ENCODE measurements at regions not wholly inside any gene's neighbourhood (a gene's known extent, or its start where the extent isn't known, plus 50 kb on each side); places are given as distances from the start of the nearest gene placed in this dataset.

- Histone ChIP-seq H3K9me3 (ENCODE audit: low read length) (no peaks in the 10 kb centered on the region), H3K4me3 (ENCODE audit: low read depth in 1 of 2, low read length in 2 of 2) (no peak overlapping the region), H3K36me3 (ENCODE audit: insufficient read depth, low read length) (no peaks in the 10 kb centered on the region), H3K4me1 (ENCODE audit: insufficient read depth, low read length) (no peaks in the 10 kb centered on the region), H3K27me3 (ENCODE audit: control insufficient read depth in 1 of 2, insufficient read depth in 2 of 2, low read length in 2 of 2) (no peaks in the 10 kb centered on the region), H3K27ac (ENCODE audit: low read depth, low read length) (no peak overlapping the region), H3K9ac (ENCODE audit: low read length) (no peak overlapping the region)
Observed at GRCh38 chr6:8579372-8579771, 144.0 kb upstream of the SLC35B3 start.

DNA sequence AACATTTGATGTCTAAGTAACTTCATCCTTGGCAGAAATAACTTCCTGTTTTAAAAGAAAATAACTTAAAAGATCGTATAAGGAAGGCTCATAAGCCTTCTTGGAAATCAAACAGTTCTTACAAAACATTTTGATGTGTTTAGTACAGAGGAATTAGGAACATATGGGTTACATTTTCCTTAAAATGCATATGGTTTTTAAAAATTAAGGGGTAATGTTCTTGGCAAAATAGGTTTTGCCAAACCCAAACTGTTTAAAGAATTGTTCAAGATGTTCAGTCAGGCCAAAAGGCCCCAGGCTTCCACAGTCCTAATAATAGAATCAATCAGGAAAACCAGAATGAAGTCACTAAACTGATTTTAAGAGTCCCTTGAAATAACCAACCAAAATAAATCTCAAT lies 142.7 kb upstream of the SLC35B3 start:
- Histone ChIP-seq H3K27ac (ENCODE audit: low read depth, low read length) (no peak overlapping the region), H3K4me3 (ENCODE audit: low read depth in 1 of 2, low read length in 2 of 2) (no peak overlapping the region), H3K9ac (ENCODE audit: low read length) (no peak overlapping the region), H3K27me3 (ENCODE audit: control insufficient read depth in 1 of 2, insufficient read depth in 2 of 2, low read length in 2 of 2) (no peaks in the 10 kb centered on the region), H3K36me3 (ENCODE audit: insufficient read depth, low read length) (no peaks in the 10 kb centered on the region), H3K9me3 (ENCODE audit: low read length) (no peaks in the 10 kb centered on the region), H3K4me1 (ENCODE audit: insufficient read depth, low read length) (no peaks in the 10 kb centered on the region)

DNA sequence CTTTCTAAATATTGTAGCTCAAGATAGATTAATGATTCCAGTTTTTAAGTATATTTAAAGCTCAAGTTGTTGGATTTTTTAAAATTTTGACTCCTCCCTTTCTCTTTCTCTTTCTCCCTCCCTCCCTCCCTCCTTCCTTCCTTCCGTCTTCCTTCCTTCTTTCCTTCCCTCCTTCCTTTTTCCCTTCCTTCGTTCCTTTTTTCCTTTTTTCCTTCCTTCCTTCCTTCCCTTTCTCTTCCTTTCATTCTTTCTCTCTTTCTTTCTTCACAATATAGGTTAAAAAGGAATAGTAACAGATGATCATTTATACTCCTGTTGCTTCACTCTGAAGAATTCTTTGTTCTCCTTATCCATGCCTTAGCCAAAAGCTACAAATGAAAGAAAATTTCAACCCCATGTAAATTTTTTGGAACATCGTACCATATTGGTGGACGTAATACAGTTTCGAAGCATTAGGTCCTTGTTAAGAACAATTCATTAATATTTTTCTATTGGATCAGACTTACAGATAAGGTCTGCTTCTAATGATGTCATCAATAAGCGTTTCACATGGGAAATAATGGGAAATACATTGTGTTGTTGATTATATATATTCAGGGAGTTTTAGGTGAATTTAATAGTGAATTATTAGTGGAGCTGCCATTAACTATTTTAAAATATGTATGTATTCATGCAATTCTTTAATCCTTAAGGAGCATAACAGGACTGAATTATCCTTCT lies 139.6 kb upstream of the SLC35B3 start:
- no peak overlapping the region for H3K4me3 ChIP-seq (ENCODE audit: low read depth in 1 of 2, low read length in 2 of 2)
- no peaks in the 10 kb centered on the region for H3K27me3 ChIP-seq (ENCODE audit: control insufficient read depth in 1 of 2, insufficient read depth in 2 of 2, low read length in 2 of 2)
- no peaks in the 10 kb centered on the region for H3K4me1 ChIP-seq (ENCODE audit: insufficient read depth, low read length)
- no peaks in the 10 kb centered on the region for H3K9me3 ChIP-seq (ENCODE audit: low read length)
- no peak overlapping the region for H3K27ac ChIP-seq (ENCODE audit: low read depth, low read length)
- H3K9ac ChIP-seq (ENCODE audit: low read length), result no peak overlapping the region
- H3K36me3 ChIP-seq (ENCODE audit: insufficient read depth, low read length), result no peaks in the 10 kb centered on the region

DNA sequence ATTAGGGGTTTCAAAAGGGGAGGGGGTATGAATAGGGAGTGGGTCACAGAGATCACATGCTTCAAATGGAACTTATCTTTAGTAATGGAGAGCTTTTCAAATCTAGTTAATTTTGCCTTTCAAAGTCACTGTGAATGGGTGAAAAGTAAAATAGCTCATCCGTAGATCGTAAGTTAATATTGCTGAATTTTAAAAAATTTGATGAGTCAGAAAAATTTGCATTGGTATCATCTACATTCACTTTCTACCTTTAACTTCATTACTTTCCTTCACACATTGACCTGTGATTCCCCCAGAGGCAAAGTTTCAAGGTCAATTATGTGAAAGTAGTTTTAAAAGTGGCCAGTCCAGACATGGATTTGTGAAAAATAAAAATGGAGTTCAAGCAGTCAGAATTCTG lies 139.0 kb upstream of the SLC35B3 start:
- no peak overlapping the region for H3K4me3 ChIP-seq (ENCODE audit: low read depth in 1 of 2, low read length in 2 of 2)
- no peak overlapping the region for H3K9ac ChIP-seq (ENCODE audit: low read length)
- H3K36me3 ChIP-seq (ENCODE audit: insufficient read depth, low read length), result no peaks in the 10 kb centered on the region

DNA sequence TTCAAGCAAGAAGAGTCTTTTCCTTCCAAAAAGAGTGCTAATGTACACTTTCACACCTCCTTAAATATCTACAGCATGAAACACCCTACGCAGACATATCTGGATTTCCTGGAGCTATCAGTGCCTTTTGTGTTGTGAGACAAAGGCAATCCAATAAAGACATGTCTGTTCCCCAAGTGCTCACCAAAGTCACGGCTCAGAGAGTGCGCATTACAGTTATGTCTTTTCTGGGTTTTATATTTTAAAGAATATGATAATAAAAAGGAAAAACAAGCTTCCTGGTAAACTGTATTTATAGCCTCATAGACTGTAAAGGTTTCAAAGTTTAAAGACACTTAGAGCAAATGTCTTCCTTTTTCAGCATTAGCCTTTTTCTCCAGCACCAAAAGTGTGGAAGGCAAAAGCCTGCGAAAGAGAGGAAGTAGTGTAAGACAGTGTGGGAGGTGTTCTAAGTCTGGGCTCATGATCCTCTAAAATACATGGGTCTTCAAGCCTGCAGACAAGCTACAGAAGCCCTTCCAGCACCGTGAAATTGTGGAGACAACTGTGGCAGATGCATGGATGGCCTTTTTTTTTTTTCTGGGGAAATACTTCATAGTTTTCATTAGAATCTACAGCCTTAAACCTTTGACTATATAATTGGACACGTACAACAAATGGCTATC lies 135.0 kb upstream of the SLC35B3 start:
- Histone ChIP-seq H3K27me3 (ENCODE audit: control insufficient read depth in 1 of 2, insufficient read depth in 2 of 2, low read length in 2 of 2) (no peaks in the 10 kb centered on the region), H3K9me3 (ENCODE audit: low read length) (no peaks in the 10 kb centered on the region)

More for the DNA sequence above, 139.0 kb upstream of the SLC35B3 start:
- Histone ChIP-seq H3K4me1 (ENCODE audit: insufficient read depth, low read length) (no peaks in the 10 kb centered on the region), H3K27me3 (ENCODE audit: control insufficient read depth in 1 of 2, insufficient read depth in 2 of 2, low read length in 2 of 2) (no peaks in the 10 kb centered on the region), H3K9me3 (ENCODE audit: low read length) (no peaks in the 10 kb centered on the region), H3K27ac (ENCODE audit: low read depth, low read length) (no peak overlapping the region)

GRCh38 chr6:8562125-8562524 lies 126.8 kb upstream of the SLC35B3 start:
- Histone ChIP-seq H3K4me3 (ENCODE audit: low read depth in 1 of 2, low read length in 2 of 2) (no peak overlapping the region), H3K4me1 (ENCODE audit: insufficient read depth, low read length) (no peaks in the 10 kb centered on the region)

More for the DNA sequence above, 135.0 kb upstream of the SLC35B3 start:
- H3K9ac ChIP-seq (ENCODE audit: low read length), result no peak overlapping the region
- H3K4me1 ChIP-seq (ENCODE audit: insufficient read depth, low read length), result no peaks in the 10 kb centered on the region
- no peak overlapping the region for H3K4me3 ChIP-seq (ENCODE audit: low read depth in 1 of 2, low read length in 2 of 2)
- H3K36me3 ChIP-seq (ENCODE audit: insufficient read depth, low read length), result no peaks in the 10 kb centered on the region
- no peak overlapping the region for H3K27ac ChIP-seq (ENCODE audit: low read depth, low read length)

GRCh38 chr6:8558953-8559352 lies 123.6 kb upstream of the SLC35B3 start:
- no peak overlapping the region for H3K27ac ChIP-seq (ENCODE audit: low read depth, low read length)
- H3K9ac ChIP-seq (ENCODE audit: low read length), result no peak overlapping the region
- no peaks in the 10 kb centered on the region for H3K36me3 ChIP-seq (ENCODE audit: insufficient read depth, low read length)
- no peak overlapping the region for H3K4me3 ChIP-seq (ENCODE audit: low read depth in 1 of 2, low read length in 2 of 2)
- no peaks in the 10 kb centered on the region for H3K4me1 ChIP-seq (ENCODE audit: insufficient read depth, low read length)
- H3K9me3 ChIP-seq (ENCODE audit: low read length), result no peaks in the 10 kb centered on the region
- H3K27me3 ChIP-seq (ENCODE audit: control insufficient read depth in 1 of 2, insufficient read depth in 2 of 2, low read length in 2 of 2), result no peaks in the 10 kb centered on the region

More at GRCh38 chr6:8562125-8562524, 126.8 kb upstream of the SLC35B3 start:
- Histone ChIP-seq H3K36me3 (ENCODE audit: insufficient read depth, low read length) (no peaks in the 10 kb centered on the region), H3K27ac (ENCODE audit: low read depth, low read length) (no peak overlapping the region), H3K9ac (ENCODE audit: low read length) (no peak overlapping the region), H3K27me3 (ENCODE audit: control insufficient read depth in 1 of 2, insufficient read depth in 2 of 2, low read length in 2 of 2) (no peaks in the 10 kb centered on the region), H3K9me3 (ENCODE audit: low read length) (no peaks in the 10 kb centered on the region)

- H3K36me3 ChIP-seq (ENCODE audit: insufficient read depth, low read length), result no peaks in the 10 kb centered on the region
- no peaks in the 10 kb centered on the region for H3K27me3 ChIP-seq (ENCODE audit: control insufficient read depth in 1 of 2, insufficient read depth in 2 of 2, low read length in 2 of 2)
- no peak overlapping the region for H3K27ac ChIP-seq (ENCODE audit: low read depth, low read length)
- no peaks in the 10 kb centered on the region for H3K4me1 ChIP-seq (ENCODE audit: insufficient read depth, low read length)
- no peak overlapping the region for H3K9ac ChIP-seq (ENCODE audit: low read length)
- no peak overlapping the region for H3K4me3 ChIP-seq (ENCODE audit: low read depth in 1 of 2, low read length in 2 of 2)
- no peaks in the 10 kb centered on the region for H3K9me3 ChIP-seq (ENCODE audit: low read length)
Observed at GRCh38 chr6:8557014-8557748, 121.8 kb upstream of the SLC35B3 start.

- no peaks in the 10 kb centered on the region for H3K4me1 ChIP-seq (ENCODE audit: insufficient read depth, low read length)
- no peaks in the 10 kb centered on the region for H3K27me3 ChIP-seq (ENCODE audit: control insufficient read depth in 1 of 2, insufficient read depth in 2 of 2, low read length in 2 of 2)
- no peak overlapping the region for H3K9ac ChIP-seq (ENCODE audit: low read length)
- no peaks in the 10 kb centered on the region for H3K9me3 ChIP-seq (ENCODE audit: low read length)
- H3K36me3 ChIP-seq (ENCODE audit: insufficient read depth, low read length), result no peaks in the 10 kb centered on the region
- no peak overlapping the region for H3K27ac ChIP-seq (ENCODE audit: low read depth, low read length)
- H3K4me3 ChIP-seq (ENCODE audit: low read depth in 1 of 2, low read length in 2 of 2), result no peak overlapping the region
Observed at GRCh38 chr6:8556370-8557013, 121.1 kb upstream of the SLC35B3 start.

DNA sequence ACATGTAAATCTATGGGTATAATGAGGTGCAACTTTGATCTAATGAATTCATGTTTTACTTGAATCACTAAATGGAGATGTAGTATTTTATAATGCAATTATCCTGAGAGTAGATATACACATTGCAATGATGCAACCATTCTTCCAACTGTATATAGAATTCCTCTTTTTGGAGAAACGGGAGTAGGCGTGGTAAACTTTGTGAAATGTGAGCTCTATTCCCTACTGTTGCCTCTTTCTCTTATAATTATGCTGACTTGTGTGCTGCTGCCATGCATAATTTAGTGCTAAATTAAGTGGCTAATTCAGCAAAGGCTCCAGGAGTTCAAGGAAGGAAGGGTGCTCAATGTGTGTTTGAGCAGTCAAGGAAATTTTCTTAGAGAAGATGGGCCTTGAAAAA lies 116.6 kb upstream of the SLC35B3 start:
- Histone ChIP-seq H3K9me3 (ENCODE audit: low read length) (no peaks in the 10 kb centered on the region), H3K4me1 (ENCODE audit: insufficient read depth, low read length) (no peaks in the 10 kb centered on the region), H3K27me3 (ENCODE audit: control insufficient read depth in 1 of 2, insufficient read depth in 2 of 2, low read length in 2 of 2) (no peaks in the 10 kb centered on the region), H3K9ac (ENCODE audit: low read length) (no peak overlapping the region), H3K27ac (ENCODE audit: low read depth, low read length) (no peak overlapping the region), H3K36me3 (ENCODE audit: insufficient read depth, low read length) (no peaks in the 10 kb centered on the region), H3K4me3 (ENCODE audit: low read depth in 1 of 2, low read length in 2 of 2) (no peak overlapping the region)

DNA sequence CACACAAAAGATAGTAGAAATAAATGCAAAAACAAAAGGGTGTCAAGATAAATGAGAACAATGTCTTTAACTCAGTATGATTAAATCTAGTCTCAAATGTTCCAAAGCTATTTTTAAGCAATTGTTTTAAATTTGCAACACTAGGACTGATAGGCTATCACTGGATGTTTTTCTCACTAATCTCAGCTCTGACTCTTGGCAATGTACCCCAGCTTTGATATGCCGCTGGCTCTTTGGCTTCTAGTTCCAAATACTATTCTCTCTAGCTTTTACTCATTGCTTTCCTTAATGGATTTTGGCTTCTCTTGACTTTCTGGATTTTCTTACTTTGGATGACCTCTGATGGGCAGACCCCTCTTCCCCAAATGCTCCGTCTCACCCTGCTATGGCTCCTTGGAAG lies 116.0 kb upstream of the SLC35B3 start:
- Histone ChIP-seq H3K27me3 (ENCODE audit: control insufficient read depth in 1 of 2, insufficient read depth in 2 of 2, low read length in 2 of 2) (no peaks in the 10 kb centered on the region), H3K36me3 (ENCODE audit: insufficient read depth, low read length) (no peaks in the 10 kb centered on the region), H3K27ac (ENCODE audit: low read depth, low read length) (no peak overlapping the region), H3K4me3 (ENCODE audit: low read depth in 1 of 2, low read length in 2 of 2) (no peak overlapping the region), H3K4me1 (ENCODE audit: insufficient read depth, low read length) (no peaks in the 10 kb centered on the region), H3K9ac (ENCODE audit: low read length) (no peak overlapping the region), H3K9me3 (ENCODE audit: low read length) (no peaks in the 10 kb centered on the region)
